Activated CD4-positive, CD25-positive, alpha-beta regulatory T cell treated with anti-CD3 and anti-CD28 coated beads, Interleukin-2, amount 50 U/mL, for 24 hours (primary cell): ENCODE measurements at regions not wholly inside any gene's neighbourhood (a gene's known extent, or its start where the extent isn't known, plus 50 kb on each side); places are given as distances from the start of the nearest gene placed in this dataset.
"Not testable (repeated sequence)": the region's sequence is repeated elsewhere in the genome, so short reads cannot be mapped to it uniquely, and the experiment has no call there.

ENCODE experiments used
- ATAC-seq, 2 donors: fragments of 150-1000 bp; cut with Tn5 transposase; one replicate each; pipeline ENCODE4 v1.10.0; 2021; ENCODE audit warnings: mild to moderate bottlenecking in 1 of 2, moderate library complexity in 1 of 2

GRCh38 chr6:71642120-71642519, 244.2 kb upstream of the RIMS1 start:
- ATAC-seq, result no peak

GRCh38 chr6:71642793-71643192, 243.6 kb upstream of the RIMS1 start:
- ATAC-seq, result no peak

DNA sequence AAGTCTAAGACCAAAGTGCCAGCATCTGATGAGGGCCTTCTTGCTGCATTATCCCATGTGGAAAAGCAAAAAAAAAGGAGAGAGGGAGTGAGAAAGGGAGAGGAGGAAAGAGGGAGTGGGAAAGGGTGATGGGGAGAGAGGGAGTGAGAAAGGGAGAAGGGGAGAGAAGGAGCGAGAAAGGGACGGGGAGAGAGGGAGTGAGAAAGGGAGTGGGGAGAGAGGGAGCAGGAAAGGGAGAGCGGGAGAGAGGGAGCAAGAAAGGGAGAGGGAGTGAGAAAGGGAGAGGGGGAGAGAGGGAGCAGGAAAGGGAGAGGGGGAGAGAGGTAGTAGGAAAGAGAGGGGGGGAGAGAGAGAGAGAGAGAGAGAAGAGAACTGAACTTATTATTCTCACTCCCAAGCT, 241.1 kb upstream of the RIMS1 start:
- no peak for ATAC-seq

- ATAC-seq, result no peak
Observed at GRCh38 chr6:71649915-71650314, 236.4 kb upstream of the RIMS1 start.

DNA sequence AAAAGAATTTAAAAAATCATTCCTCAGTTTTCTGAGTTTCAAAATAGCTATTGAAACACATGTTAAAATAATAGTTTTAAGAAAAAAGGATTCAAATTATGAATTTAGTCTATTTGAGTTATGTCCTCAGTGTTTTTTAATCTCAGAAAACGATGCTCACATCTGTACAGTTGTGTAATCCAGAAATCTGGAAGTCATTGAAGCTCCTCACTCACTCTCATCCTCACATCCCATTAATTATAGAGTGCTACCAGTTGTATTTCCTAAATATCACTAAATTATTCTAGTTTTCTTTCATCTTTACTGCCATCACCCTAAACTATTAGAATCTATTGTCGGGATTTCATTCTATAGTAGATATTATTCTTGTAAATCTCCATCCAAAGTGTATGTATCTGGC, 234.7 kb upstream of the RIMS1 start:
- no peak for ATAC-seq

GRCh38 chr6:71656121-71656520, 230.2 kb upstream of the RIMS1 start:
- ATAC-seq, result no peak

DNA sequence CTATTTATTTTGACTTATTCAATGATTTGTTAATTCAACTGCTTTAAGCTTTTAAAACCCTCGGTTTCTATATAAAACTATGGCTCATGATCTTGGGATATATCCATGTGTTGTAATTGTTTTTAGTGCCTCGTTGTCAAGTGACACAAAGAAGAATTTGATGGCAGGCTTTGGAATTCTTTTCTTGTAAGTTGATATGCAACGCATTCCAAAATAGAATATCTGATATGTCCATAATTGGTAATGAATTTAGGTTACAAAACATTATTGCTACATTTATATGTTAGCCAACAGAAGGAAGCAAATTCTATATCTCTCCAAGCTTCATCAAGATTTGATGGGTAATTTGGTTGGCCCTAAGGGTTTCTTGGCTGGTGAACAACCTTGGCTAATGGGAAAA, 220.4 kb upstream of the RIMS1 start:
- ATAC-seq, result no peak

DNA sequence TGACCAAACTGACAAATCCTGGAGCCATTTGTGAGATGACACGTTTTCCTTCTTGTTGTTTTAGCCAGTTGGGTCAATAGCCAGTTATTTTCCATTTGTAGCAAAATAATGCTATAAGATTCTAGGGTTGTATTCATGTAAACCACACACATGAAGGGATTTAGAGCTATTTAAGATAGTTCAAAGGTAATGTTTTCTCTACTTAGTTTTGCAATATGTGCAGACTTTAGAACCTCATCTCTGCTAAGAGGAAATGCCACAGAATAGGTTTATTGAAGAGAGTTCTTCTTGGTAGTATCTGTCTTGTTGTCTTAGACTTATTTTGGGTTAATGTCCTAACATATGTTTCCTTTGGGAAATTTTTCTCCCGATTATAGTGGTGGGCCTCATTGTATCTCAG, 213.5 kb upstream of the RIMS1 start:
- ATAC-seq, result no peak

- ATAC-seq, result no peak
Observed at GRCh38 chr6:71675386-71675785, 211.0 kb upstream of the RIMS1 start.

- no peak for ATAC-seq
Observed at GRCh38 chr6:71676298-71676697, 210.1 kb upstream of the RIMS1 start.

GRCh38 chr6:71678091-71678490, 208.3 kb upstream of the RIMS1 start:
- no peak for ATAC-seq

DNA sequence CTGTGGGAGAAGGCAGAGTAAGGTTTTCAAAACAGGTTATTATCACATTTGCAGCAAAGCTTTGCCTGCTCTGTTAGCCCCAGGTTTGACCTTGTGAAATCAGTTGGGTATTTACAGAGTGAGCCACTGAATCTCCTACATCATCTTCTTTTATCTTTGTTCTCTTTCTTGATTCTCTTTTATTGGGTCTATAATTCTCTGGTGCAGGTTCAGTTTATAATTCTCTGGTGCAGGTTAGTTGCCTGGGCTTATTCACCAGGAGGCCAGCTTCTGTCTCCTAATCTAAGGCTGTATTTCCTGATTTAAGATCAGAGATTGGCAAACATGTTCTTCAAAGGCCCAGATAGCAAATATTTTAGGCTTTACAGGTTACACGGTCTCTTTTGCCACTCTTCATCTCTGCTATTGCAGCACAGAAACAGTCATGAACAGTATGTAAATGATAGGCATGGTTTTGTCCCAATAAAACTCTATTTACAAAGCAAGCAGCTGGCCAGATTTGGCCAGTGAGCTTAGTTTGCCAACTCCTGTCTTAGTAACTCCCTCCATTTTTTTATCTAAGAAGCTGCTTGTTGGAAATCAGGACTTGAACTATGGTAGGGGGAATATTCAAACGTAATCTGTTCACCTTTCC, 205.0 kb upstream of the RIMS1 start:
- no peak for ATAC-seq

DNA sequence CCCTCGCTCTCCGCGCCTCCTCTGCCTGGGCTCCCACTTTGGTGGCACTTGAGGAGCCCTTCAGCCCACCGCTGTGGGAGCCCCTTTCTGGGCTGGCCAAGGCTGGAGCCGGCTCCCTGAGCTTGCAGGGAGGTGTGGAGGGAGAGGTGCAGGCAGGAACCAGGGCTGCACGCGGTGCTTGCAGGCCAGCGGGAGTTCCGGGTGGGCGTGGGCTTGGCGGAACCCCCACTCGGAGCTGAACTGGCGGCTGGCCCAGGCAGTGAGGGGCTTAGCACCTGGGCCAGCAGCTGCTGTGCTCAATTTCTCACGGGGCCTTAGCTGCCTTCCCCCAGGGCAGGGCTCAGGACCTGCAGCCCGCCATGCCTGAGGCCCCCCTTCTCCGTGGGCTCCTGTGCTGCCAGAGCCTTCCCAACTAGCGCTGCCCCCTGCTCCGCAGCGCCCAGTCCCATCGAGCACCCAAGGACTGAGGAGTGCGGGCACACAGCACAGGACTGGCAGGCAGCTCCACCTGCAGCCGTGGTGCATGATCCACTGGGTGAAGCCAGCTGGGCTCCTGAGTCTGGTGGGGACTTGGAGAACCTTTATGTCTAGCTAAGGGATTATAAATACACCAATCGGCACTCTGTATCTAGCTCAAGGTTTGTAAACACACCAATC, 200.2 kb upstream of the RIMS1 start:
- not testable (repeated sequence) for ATAC-seq

DNA sequence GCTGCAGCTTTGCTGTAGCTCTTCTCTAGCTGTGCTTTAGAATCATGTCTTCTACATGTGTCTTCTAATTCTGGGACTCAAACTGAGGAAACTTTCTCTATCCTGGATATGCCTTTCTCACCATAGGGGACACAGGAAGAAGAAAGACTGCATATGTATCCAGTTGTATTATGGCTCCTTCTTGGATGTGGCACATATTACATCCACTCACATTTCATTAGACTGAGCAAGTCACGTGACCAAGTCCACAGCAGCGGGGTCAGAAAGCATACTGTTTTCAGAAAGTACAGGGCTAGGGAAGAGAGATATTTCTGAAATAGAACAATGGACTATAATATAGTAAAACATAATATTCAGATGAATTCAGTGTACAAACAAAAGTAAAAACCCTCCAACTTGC, 187.6 kb upstream of the RIMS1 start:
- no peak for ATAC-seq

DNA sequence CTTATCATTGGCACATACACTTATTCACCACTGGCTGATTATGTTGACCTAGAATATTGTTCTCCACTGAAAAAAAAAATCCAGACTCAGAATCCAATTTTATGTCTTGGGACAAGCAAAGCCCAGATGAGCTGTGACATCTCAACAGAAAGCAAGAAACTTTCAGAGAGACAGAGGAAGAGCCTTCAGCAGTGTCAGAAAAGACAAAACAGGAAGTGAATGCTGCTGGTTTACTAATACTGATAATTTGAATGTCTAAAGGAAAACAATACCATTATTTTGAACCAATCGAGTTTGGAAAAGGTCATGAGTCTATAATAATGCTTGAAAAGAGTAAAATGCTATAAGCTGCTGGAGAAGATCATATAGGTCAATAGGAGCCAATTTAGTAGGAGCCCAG, 179.8 kb upstream of the RIMS1 start:
- ATAC-seq, result no peak

DNA sequence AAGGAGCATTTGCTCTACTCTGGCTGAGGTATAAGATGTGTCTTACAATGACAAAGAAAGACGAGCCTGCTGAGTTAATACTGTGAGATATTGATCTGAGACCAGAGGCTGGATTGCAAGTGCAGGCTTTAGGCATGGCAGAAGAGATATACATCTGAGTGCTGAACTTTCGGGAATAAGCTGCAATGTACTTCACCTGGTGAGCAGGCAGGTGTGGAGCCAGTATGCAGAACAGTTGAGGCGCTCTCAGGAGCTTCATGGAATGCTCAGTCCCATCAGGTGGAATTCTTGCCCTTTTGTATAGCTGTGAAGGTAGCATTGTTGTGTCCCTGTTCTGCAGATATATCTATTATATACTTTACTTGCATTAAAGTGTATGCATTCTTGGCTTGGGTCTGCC, 179.3 kb upstream of the RIMS1 start:
- ATAC-seq, result no peak

DNA sequence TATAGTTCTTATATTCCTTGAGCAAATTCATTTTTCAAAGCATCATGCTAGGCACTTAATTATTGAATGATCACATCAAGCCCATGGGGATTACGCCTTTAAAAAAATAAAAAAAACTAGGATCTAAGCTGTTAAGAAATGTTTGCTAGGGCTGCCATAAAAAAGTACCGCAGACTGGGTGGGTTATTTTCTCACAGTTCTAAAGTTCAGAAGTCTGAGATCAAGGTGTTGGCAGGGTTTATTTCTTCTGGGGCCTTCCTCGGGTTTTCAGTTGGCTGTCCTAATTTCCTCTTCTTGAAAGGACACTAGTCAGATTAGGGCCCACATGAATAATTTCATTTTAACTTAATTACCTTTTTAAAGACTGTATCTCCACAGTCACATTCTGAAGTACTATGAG, 165.6 kb upstream of the RIMS1 start:
- ATAC-seq, result no peak

GRCh38 chr6:71721642-71722041, 164.7 kb upstream of the RIMS1 start:
- ATAC-seq, result no peak

- no peak for ATAC-seq
Observed at GRCh38 chr6:71722736-71723135, 163.6 kb upstream of the RIMS1 start.

DNA sequence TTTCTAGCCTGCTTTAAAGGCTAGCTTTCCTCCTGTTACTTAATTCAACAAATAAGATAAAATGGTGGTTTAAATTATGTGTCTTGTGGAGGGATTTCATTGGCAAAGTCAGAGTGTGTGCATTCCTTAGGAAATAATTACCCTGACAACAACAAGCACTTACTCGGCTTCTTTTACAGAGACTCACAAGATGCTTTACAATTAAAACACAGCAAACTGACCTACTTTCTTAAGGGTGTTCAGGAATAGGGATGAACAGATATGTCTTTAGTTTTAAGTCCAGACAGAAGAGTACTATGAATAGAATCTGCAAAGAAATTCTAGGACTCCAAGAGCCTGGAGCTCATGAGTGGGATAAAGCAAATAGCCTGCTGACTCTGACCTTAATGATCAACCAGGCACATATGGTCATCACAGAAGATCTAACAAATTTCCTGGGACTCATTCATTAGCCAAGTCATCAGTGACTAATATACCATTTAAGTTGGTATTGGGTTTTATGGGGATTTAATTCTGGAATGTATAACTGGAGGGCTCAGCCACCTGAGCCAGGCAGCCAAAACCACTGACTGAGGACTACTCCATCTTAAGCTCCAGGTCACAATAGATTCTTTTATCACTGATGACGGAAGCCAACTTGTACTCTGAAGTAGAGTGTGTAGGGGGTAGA, 161.8 kb upstream of the RIMS1 start:
- no peak for ATAC-seq

- no peak for ATAC-seq
Observed at GRCh38 chr6:71725126-71725470, 161.3 kb upstream of the RIMS1 start.

GRCh38 chr6:71726121-71726520, 160.2 kb upstream of the RIMS1 start:
- no peak for ATAC-seq

GRCh38 chr6:71727632-71728294, 158.6 kb upstream of the RIMS1 start:
- no peak for ATAC-seq

- ATAC-seq, result no peak
Observed at GRCh38 chr6:71730284-71730683, 156.1 kb upstream of the RIMS1 start.
